Ascending aorta (tissue), 2 donors: ENCODE measurements at regions not wholly inside any gene's neighbourhood (a gene's known extent, or its start where the extent isn't known, plus 50 kb on each side); places are given as distances from the start of the nearest gene placed in this dataset.

Source experiments
- DNase-seq, 2 donors: peaks; one replicate each; pipeline ENCODE4 v3.0.0-alpha.2; 2019; ENCODE audit warnings: low spot score in 2 of 2
- H3K27ac ChIP-seq, 2 donors: fragments of 200-600 bp; sonication (generic); one replicate each; pipeline ENCODE4 v1.5.1; 2016 to 2017; ENCODE audit warnings: mild to moderate bottlenecking in 1 of 2
- H3K27me3 ChIP-seq: fragments of 200-600 bp; sonication (generic); one replicate; pipeline ENCODE4 v1.5.1; 2017
- H3K36me3 ChIP-seq, 2 donors: fragments of 200-600 bp; sonication (generic); one replicate each; pipeline ENCODE4 v1.5.1; 2016
- H3K4me1 ChIP-seq, 2 donors: fragments of 200-600 bp; sonication (generic); one replicate each; pipeline ENCODE4 v1.5.1; 2016 to 2017; ENCODE audit warnings: mild to moderate bottlenecking in 1 of 2
- H3K4me3 ChIP-seq, 2 donors: fragments of 200-600 bp; sonication (generic); one replicate each; pipeline ENCODE4 v1.5.1; 2016 to 2017; ENCODE audit warnings: mild to moderate bottlenecking in 1 of 2
- H3K9me3 ChIP-seq, 2 donors: fragments of 200-600 bp; sonication (generic); one replicate each; pipeline ENCODE4 v1.5.1; 2016
- CTCF ChIP-seq, 3 experiments: fragments of 200-600 bp in 2 of 3; fragments of 450-650 bp in 1 of 3; sonication (generic) in 2 of 3; IDR thresholded peaks; one replicate each; pipeline ENCODE4 v1.5.1; 2016 to 2019; ENCODE audit warnings: antibody characterized with exemption in 3 of 3, mild to moderate bottlenecking in 1 of 3, moderate library complexity in 1 of 3
- intact Hi-C: fragments of 100-400 bp; cut with DNase I; formaldehyde crosslinking; loops from one replicate; pipeline ENCODE4 v1.15.1; 2023

- Histone ChIP-seq H3K9me3 (no peaks in the 10 kb centered on the region), H3K27me3 (no peaks in the 10 kb centered on the region), H3K4me3 (no peak overlapping the region), H3K36me3 (no peaks in the 10 kb centered on the region), H3K27ac (no peak overlapping the region), H3K4me1 (no peaks in the 10 kb centered on the region)
- intact Hi-C loops = no loop called here
- no peak for DNase-seq
- no peak for TF ChIP-seq CTCF (IDR thresholded peaks at IDR 0.05)
These were observed 362.3 kb upstream of the CBLB start for GRCh38 chr3:106231086-106231485.

DNA sequence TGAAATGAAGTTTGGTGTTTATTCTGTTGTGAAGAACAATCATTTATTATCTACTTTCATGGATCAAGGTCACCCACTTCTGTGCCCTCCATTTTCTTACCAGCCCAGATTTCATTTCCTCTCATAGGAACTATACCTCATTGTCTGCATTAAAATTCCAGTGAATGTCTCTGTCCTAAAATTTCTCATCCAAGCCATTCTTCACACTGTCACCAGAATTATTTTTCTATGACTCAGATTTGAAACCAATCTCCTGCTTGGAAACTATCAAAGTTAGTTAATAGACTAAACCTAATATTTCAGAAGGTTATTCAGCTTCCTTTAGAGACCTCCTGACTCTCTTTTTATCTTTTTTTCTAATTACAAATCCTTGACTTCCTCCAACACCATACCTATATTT is 364.1 kb upstream of the CBLB start:
- Histone ChIP-seq H3K27ac (no peak overlapping the region), H3K9me3 (no peaks in the 10 kb centered on the region), H3K36me3 (no peaks in the 10 kb centered on the region), H3K27me3 (no peaks in the 10 kb centered on the region), H3K4me1 (no peaks in the 10 kb centered on the region), H3K4me3 (no peak overlapping the region)
- DNase-seq = no peak
- intact Hi-C loops = no loop called here
- no peak for TF ChIP-seq CTCF (IDR thresholded peaks at IDR 0.05)

GRCh38 chr3:106239195-106239697 is 370.4 kb upstream of the CBLB start:
- H3K36me3 ChIP-seq = no peaks in the 10 kb centered on the region
- no peak for DNase-seq
- H3K27ac ChIP-seq = no peak overlapping the region
- intact Hi-C loops = no loop called here
- H3K4me1 ChIP-seq = no peaks in the 10 kb centered on the region
- no peak for TF ChIP-seq CTCF (IDR thresholded peaks at IDR 0.05)
- H3K4me3 ChIP-seq = no peak overlapping the region
- no peaks in the 10 kb centered on the region for H3K27me3 ChIP-seq
- no peaks in the 10 kb centered on the region for H3K9me3 ChIP-seq

DNA sequence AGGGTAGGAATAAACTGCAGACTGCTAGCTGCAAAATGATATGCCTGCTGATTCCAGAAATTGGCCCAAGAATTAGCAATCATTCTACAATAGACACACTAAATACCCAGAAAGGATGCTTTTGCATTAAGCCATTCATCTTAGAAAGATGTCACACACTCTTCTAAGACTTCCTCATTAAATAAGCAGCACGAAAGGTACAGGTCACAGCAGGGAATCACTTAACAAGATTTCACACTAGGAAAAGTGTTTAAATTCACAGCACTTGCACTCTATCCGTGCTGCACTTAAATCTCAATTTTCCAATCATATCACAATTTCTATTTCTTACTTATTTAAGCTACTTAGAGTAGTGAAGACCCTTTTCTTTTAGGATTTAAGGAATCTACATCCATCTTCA is 372.8 kb upstream of the CBLB start:
- intact Hi-C loops = no loop called here
- Histone ChIP-seq H3K36me3 (no peaks in the 10 kb centered on the region), H3K4me3 (no peak overlapping the region), H3K27me3 (no peaks in the 10 kb centered on the region), H3K27ac (no peak overlapping the region), H3K4me1 (no peaks in the 10 kb centered on the region), H3K9me3 (no peaks in the 10 kb centered on the region)
- no peak for DNase-seq
- no peak for TF ChIP-seq CTCF (IDR thresholded peaks at IDR 0.05)

- DNase-seq = no peak
- H3K27me3 ChIP-seq = no peaks in the 10 kb centered on the region
- TF ChIP-seq CTCF (IDR thresholded peaks at IDR 0.05) = no peak
- intact Hi-C loops = no loop called here
- H3K36me3 ChIP-seq = no peaks in the 10 kb centered on the region
- no peak overlapping the region for H3K27ac ChIP-seq
- no peak overlapping the region for H3K4me3 ChIP-seq
- H3K4me1 ChIP-seq = no peaks in the 10 kb centered on the region
- no peaks in the 10 kb centered on the region for H3K9me3 ChIP-seq
These were observed 374.0 kb upstream of the CBLB start for GRCh38 chr3:106242781-106243180.

GRCh38 chr3:106245400-106245799 is 376.6 kb upstream of the CBLB start:
- Histone ChIP-seq H3K27me3 (no peaks in the 10 kb centered on the region), H3K4me3 (no peak overlapping the region), H3K4me1 (no peaks in the 10 kb centered on the region), H3K27ac (no peak overlapping the region), H3K36me3 (no peaks in the 10 kb centered on the region), H3K9me3 (no peaks in the 10 kb centered on the region)
- no peak for TF ChIP-seq CTCF (IDR thresholded peaks at IDR 0.05)
- intact Hi-C loops = no loop called here
- DNase-seq = no peak
